SK-N-SH (cell line): ENCODE measurements at regions not wholly inside any gene's neighbourhood (a gene's known extent, or its start where the extent isn't known, plus 50 kb on each side); places are given as distances from the start of the nearest gene placed in this dataset.

Source experiments
- CTCF ChIA-PET: fragments of 300-600, 350-600 bp; formaldehyde crosslinking; extraction: SDS; loops from one replicate; lab custom pipeline; 2021; lab: Yijun Ruan, JAX
- POLR2A ChIA-PET: fragments of 350-600 bp; sonication (Branson Sonifier 250); formaldehyde crosslinking; extraction: SDS; loops from one replicate; lab custom pipeline; 2020; ENCODE audit warnings: antibody characterized with exemption, inconsistent platforms; lab: Yijun Ruan, JAX
- DNase-seq: peaks from one replicate; pipeline ENCODE4 v3.0.0; 2012
- H2AFZ ChIP-seq: fragments of 200-600 bp; sonication (generic); 2 replicates; pipeline ENCODE4 v1.8.1; 2016; ENCODE audit warnings: antibody characterized with exemption, mild to moderate bottlenecking, low read depth
- H3F3A ChIP-seq: fragments of 200-600 bp; sonication (generic); replicated peaks from 2 replicates; pipeline ENCODE3; 2016; ENCODE audit warnings: antibody characterized with exemption, mild to moderate bottlenecking; ENCODE audit not compliant: insufficient read depth
- H3K27ac ChIP-seq, 2 experiments: fragments of 200-500 bp in 1 of 2; fragments of 200-600 bp in 1 of 2; sonication (Bioruptor generic) in 1 of 2; sonication (generic), shearing (Covaris generic) in 1 of 2; 2 replicates each; pipeline versions ENCODE4 v1.5.1 to v1.6.1; 2014 to 2016; ENCODE audit warnings: low read depth in 2 of 2, inconsistent platforms in 1 of 2, low read length in 1 of 2, mild to moderate bottlenecking in 1 of 2, mixed read lengths in 1 of 2
- H3K27me3 ChIP-seq: fragments of 200-600 bp; sonication (generic), shearing (Covaris generic); 2 replicates; pipeline ENCODE4 v1.6.1; 2016; ENCODE audit warnings: mixed run types; ENCODE audit not compliant: insufficient read depth
- H3K36me3 ChIP-seq, 2 experiments: fragments of 200-500 bp in 1 of 2; fragments of 200-600 bp in 1 of 2; sonication (Bioruptor generic) in 1 of 2; sonication (generic) in 1 of 2; replicated peaks in 1 of 2; 2 replicates each; pipeline versions ENCODE3 to v1.5.1; 2014 to 2016; ENCODE audit warnings: low read length in 1 of 2, mild to moderate bottlenecking in 1 of 2; ENCODE audit not compliant: insufficient read depth in 2 of 2, control insufficient read depth in 1 of 2
- H3K4me1 ChIP-seq, 2 experiments: fragments of 200-500 bp in 1 of 2; fragments of 200-600 bp in 1 of 2; sonication (Bioruptor generic) in 1 of 2; sonication (generic), shearing (Covaris generic) in 1 of 2; 2 replicates each; pipeline versions ENCODE4 v1.5.1 to v1.6.1; 2014 to 2016; ENCODE audit warnings: low read depth in 1 of 2, low read length in 1 of 2, mixed run types in 1 of 2; ENCODE audit not compliant: insufficient read depth in 2 of 2, control insufficient read depth in 1 of 2
- H3K4me2 ChIP-seq: fragments of 200-600 bp; sonication (generic), shearing (Covaris generic); 2 replicates; pipeline ENCODE4 v1.6.1; 2017; ENCODE audit warnings: mixed run types
- H3K4me3 ChIP-seq, 2 experiments: fragments of 200-500 bp in 1 of 2; fragments of 200-600 bp in 1 of 2; sonication (Bioruptor generic) in 1 of 2; sonication (generic), shearing (Covaris generic) in 1 of 2; 2 replicates each; pipeline versions ENCODE4 v1.5.1 to v1.8.1; 2014 to 2016; ENCODE audit warnings: low read depth in 2 of 2, inconsistent platforms in 1 of 2, low read length in 1 of 2, mild to moderate bottlenecking in 1 of 2, mixed read lengths in 1 of 2, moderate library complexity in 1 of 2
- H3K79me2 ChIP-seq: fragments of 200-600 bp; sonication (generic); 2 replicates; pipeline ENCODE4 v1.8.1; 2017; ENCODE audit warnings: mild to moderate bottlenecking; ENCODE audit not compliant: insufficient read depth
- H3K9ac ChIP-seq: fragments of 200-600 bp; sonication (generic); 2 replicates; pipeline ENCODE4 v1.6.1; 2017; ENCODE audit warnings: mixed run types
- H3K9me2 ChIP-seq: fragments of 200-600 bp; sonication (generic); 2 replicates; pipeline ENCODE4 v1.6.1; 2017; ENCODE audit warnings: mixed run types
- H3K9me3 ChIP-seq: fragments of 200-600 bp; sonication (generic); 2 replicates; pipeline ENCODE4 v1.6.1; 2017; ENCODE audit warnings: mixed run types, mild to moderate bottlenecking, moderate library complexity
- H4K20me1 ChIP-seq: fragments of 200-600 bp; sonication (generic); 2 replicates; pipeline ENCODE4 v1.6.1; 2017; ENCODE audit warnings: mild to moderate bottlenecking, mixed run types; ENCODE audit not compliant: insufficient read depth
- CHD2 ChIP-seq: fragments of 150-350 bp; IDR thresholded peaks from 2 replicates; pipeline ENCODE4 v1.6.1; 2018; ENCODE audit warnings: low read length; ENCODE audit not compliant: partially characterized antibody
- ELF1 ChIP-seq: IDR thresholded peaks from 2 replicates; pipeline ENCODE4 v1.4.0; 2012
- EP300 ChIP-seq, 2 experiments: IDR thresholded peaks; 2 replicates each; pipeline versions ENCODE4 v1.4.0 to v1.6.1; 2012; ENCODE audit warnings: borderline replicate concordance in 1 of 2, low read depth in 1 of 2, low read length in 1 of 2
- EZH2phosphoT487 ChIP-seq: fragments of 200-600 bp; sonication (generic); IDR thresholded peaks from 2 replicates; pipeline ENCODE4 v1.6.1; 2017; ENCODE audit warnings: low read depth, mixed run types, mild to moderate bottlenecking, antibody characterized with exemption, moderate library complexity, borderline replicate concordance
- FOXJ3 ChIP-seq: sonication (generic); formaldehyde crosslinking; IDR thresholded peaks from 2 replicates; pipeline ENCODE4 v1.5.1; 2020; ENCODE audit warnings: mild to moderate bottlenecking, missing genetic modification reagents
- JUND ChIP-seq: IDR thresholded peaks from 2 replicates; pipeline ENCODE4 v1.4.0; 2012
- MAX ChIP-seq: IDR thresholded peaks from 2 replicates; pipeline ENCODE4 v1.4.0; 2012; ENCODE audit warnings: low read depth
- MXI1 ChIP-seq: IDR thresholded peaks from 2 replicates; pipeline ENCODE4 v1.6.1; 2012; ENCODE audit warnings: mild to moderate bottlenecking, low read depth, low read length, improper control_type of control experiment
- NRF1 ChIP-seq: IDR thresholded peaks from 2 replicates; pipeline ENCODE4 v1.6.1; 2012; ENCODE audit warnings: low read depth, mild to moderate bottlenecking, low read length
- RAD21 ChIP-seq: IDR thresholded peaks from 2 replicates; pipeline ENCODE4 v1.6.1; 2012; ENCODE audit warnings: mild to moderate bottlenecking, low read length
- RCOR1 ChIP-seq: fragments of 150-350 bp; IDR thresholded peaks from 2 replicates; pipeline ENCODE4 v1.6.1; 2017; ENCODE audit warnings: antibody characterized with exemption, low read length
- REST ChIP-seq: IDR thresholded peaks from 2 replicates; pipeline ENCODE4 v1.6.1; 2012; ENCODE audit warnings: mild to moderate bottlenecking, low read depth, low read length, moderate library complexity
- RXRA ChIP-seq: IDR thresholded peaks from 2 replicates; pipeline ENCODE4 v1.4.0; 2012; ENCODE audit warnings: low read depth, mild to moderate bottlenecking, borderline replicate concordance
- SIN3A ChIP-seq: IDR thresholded peaks from 2 replicates; pipeline ENCODE4 v1.6.1; 2012; ENCODE audit warnings: low read depth, mild to moderate bottlenecking, low read length, moderate library complexity, borderline replicate concordance
- SMC3 ChIP-seq: IDR thresholded peaks from 2 replicates; pipeline ENCODE4 v1.6.1; 2012; ENCODE audit warnings: low read depth, low read length, improper control_type of control experiment
- TEAD4 ChIP-seq: IDR thresholded peaks from 2 replicates; pipeline ENCODE4 v1.4.0; 2012; ENCODE audit warnings: mild to moderate bottlenecking, borderline replicate concordance; ENCODE audit not compliant: insufficient read depth
- USF1 ChIP-seq: IDR thresholded peaks from 2 replicates; pipeline ENCODE4 v1.4.0; 2012; ENCODE audit warnings: low read depth, borderline replicate concordance
- YY1 ChIP-seq: IDR thresholded peaks from 2 replicates; pipeline ENCODE4 v1.4.0; 2012; ENCODE audit warnings: low read depth, mild to moderate bottlenecking
- ZBTB33 ChIP-seq: IDR thresholded peaks from 2 replicates; pipeline ENCODE4 v1.4.0; 2012; ENCODE audit warnings: low read depth, borderline replicate concordance
- WGBS: methylation state at CpG from one replicate; pipeline ENCODE4 v1.1.6; 2017; ENCODE audit warnings: low lambda C conversion rate; 5-methylcytosine and 5-hydroxymethylcytosine counted together

- H3K9me2 ChIP-seq: no peaks in the 10 kb centered on the region
- DNase-seq: no peak
- TF ChIP-seq EZH2phosphoT487 (no peak), FOXJ3 (CRISPR knock-in tag) (no peak), USF1 (no peak), ELF1 (no peak), MXI1 (no peak)
- TF ChIP-seq, all 33 proteins: peak for 0
- WGBS: 91% methylated on average over 9 of the region's 9 CpGs
- peaks cover 1 to 20% of the 10 kb centered on the region in 2 experiments; a peak in 3 of 4 replicates for H3K4me1 ChIP-seq
- H3K4me3 ChIP-seq: no peak overlapping the region
- no peaks in the 10 kb centered on the region for H3K79me2 ChIP-seq
- H3K9me3 ChIP-seq: no peaks in the 10 kb centered on the region
- no peaks in the 10 kb centered on the region for H3F3A ChIP-seq
- H3K27me3 ChIP-seq: no peaks in the 10 kb centered on the region
- POLR2A ChIA-PET: interaction anchor here (0.7 kb wide), 1 partner anchor 11 kb away, joined by 3 read pairs; no protein-coding TSS in a partner anchor
- no peaks in the 10 kb centered on the region for H4K20me1 ChIP-seq
- H3K9ac ChIP-seq: no peak overlapping the region
- no peak overlapping the region for H3K27ac ChIP-seq
- CTCF ChIA-PET: interaction anchor here (1.2 kb wide), 1 partner anchor 26 kb away, joined by 3 read pairs; no protein-coding TSS in a partner anchor
- H2AFZ ChIP-seq: no peak overlapping the region
- H3K4me2 ChIP-seq: no peak overlapping the region
- H3K36me3 ChIP-seq: no peaks in the 10 kb centered on the region
These were observed 122.6 kb upstream of the DLG1 start for GRCh38 chr3:197421021-197421420.

GRCh38 chr3:197420566-197420965 lies 122.2 kb upstream of the DLG1 start:
- POLR2A ChIA-PET: interaction anchor here (0.7 kb wide), 1 partner anchor 11 kb away, joined by 3 read pairs; no protein-coding TSS in a partner anchor
- CTCF ChIA-PET: interaction anchor here (0.7 to 1.2 kb wide), 3 partner anchors 25 to 198 kb away, joined by 3 read pairs; no protein-coding TSS in a partner anchor
- H3K79me2 ChIP-seq: no peaks in the 10 kb centered on the region
- TF ChIP-seq NRF1 (no peak), SMC3 (no peak), USF1 (no peak), RCOR1 (no peak), RAD21 (no peak), REST (no peak), SIN3A (no peak), MAX (no peak), FOXJ3 (CRISPR knock-in tag) (no peak), YY1 (no peak), ZBTB33 (no peak), RXRA (no peak), TEAD4 (no peak), CHD2 (no peak), MXI1 (no peak), JUND (no peak), ELF1 (no peak), EP300 (IDR thresholded peaks at IDR 0.05; ENCODE audit: borderline replicate concordance in 1 of 2, low read depth in 1 of 2, low read length in 1 of 2) (no peak)

More at GRCh38 chr3:197420566-197420965, 122.2 kb upstream of the DLG1 start:
- no peak overlapping the region for H3K27ac ChIP-seq
- H3K4me1 ChIP-seq: peaks cover 0 to 16% of the 10 kb centered on the region in 2 experiments; a peak in 1 of 4 replicates
- H3K9ac ChIP-seq: no peak overlapping the region
- H4K20me1 ChIP-seq: no peaks in the 10 kb centered on the region
- no peaks in the 10 kb centered on the region for H3K27me3 ChIP-seq
- H3K9me3 ChIP-seq: no peaks in the 10 kb centered on the region
- no peak overlapping the region for H3K4me3 ChIP-seq
- no peaks in the 10 kb centered on the region for H3F3A ChIP-seq
- H3K36me3 ChIP-seq: no peaks in the 10 kb centered on the region
- no peak for DNase-seq
- no peaks in the 10 kb centered on the region for H3K9me2 ChIP-seq
- H3K4me2 ChIP-seq: no peak overlapping the region
- 74% methylated on average over 4 of the region's 4 CpGs for WGBS
- H2AFZ ChIP-seq: no peak overlapping the region
